Stimulated activated CD4-positive, alpha-beta T cell treated with anti-CD3 and anti-CD28 coated beads, Interleukin-1b, Interleukin-23, amount 100 ng/mL, for 4 hours (primary cell): ENCODE measurements at regions not wholly inside any gene's neighbourhood (a gene's known extent, or its start where the extent isn't known, plus 50 kb on each side); places are given as distances from the start of the nearest gene placed in this dataset.

Source experiments
- DNase-seq, 2 donors: peaks; one replicate each; pipeline ENCODE4 v3.0.0-alpha.2; 2020; ENCODE audit warnings: low read depth in 2 of 2

- DNase-seq: no peak
Measured at GRCh38 chr5:142475102-142475513, 150.3 kb upstream of the SPRY4 start.

GRCh38 chr5:142474431-142475094 is 149.7 kb upstream of the SPRY4 start:
- no peak for DNase-seq

- DNase-seq: no peak
Measured at GRCh38 chr5:142473038-142473437, 148.2 kb upstream of the SPRY4 start.

GRCh38 chr5:142472306-142472951 is 147.6 kb upstream of the SPRY4 start:
- peak; percentile 12 to 37 for DNase-seq

- DNase-seq: no peak
Measured at GRCh38 chr5:142466195-142466971, 141.6 kb upstream of the SPRY4 start.

GRCh38 chr5:142465476-142465875 is 140.7 kb upstream of the SPRY4 start:
- DNase-seq: no peak

- no peak for DNase-seq
Measured at GRCh38 chr5:142463904-142464303, 139.1 kb upstream of the SPRY4 start.

- no peak for DNase-seq
Measured at GRCh38 chr5:142461028-142461590, 136.3 kb upstream of the SPRY4 start.

GRCh38 chr5:142459209-142459608 is 134.4 kb upstream of the SPRY4 start:
- DNase-seq: no peak

- no peak for DNase-seq
Measured at GRCh38 chr5:142455856-142456255, 131.0 kb upstream of the SPRY4 start.

GRCh38 chr5:142453932-142454331 is 129.1 kb upstream of the SPRY4 start:
- DNase-seq: no peak

- DNase-seq: no peak
Measured at GRCh38 chr5:142450419-142450818, 125.6 kb upstream of the SPRY4 start.

- DNase-seq: no peak
Measured at GRCh38 chr5:142447887-142448286, 123.1 kb upstream of the SPRY4 start.

GRCh38 chr5:142446960-142447279 is 122.1 kb upstream of the SPRY4 start:
- DNase-seq: no peak

GRCh38 chr5:142446131-142446959 is 121.5 kb upstream of the SPRY4 start:
- no peak for DNase-seq

- DNase-seq: no peak
Measured at GRCh38 chr5:142445266-142445665, 120.4 kb upstream of the SPRY4 start.

GRCh38 chr5:142441616-142442015 is 116.8 kb upstream of the SPRY4 start:
- DNase-seq: no peak

- DNase-seq: no peak
Measured at GRCh38 chr5:142439207-142439860, 114.5 kb upstream of the SPRY4 start.

GRCh38 chr5:142438573-142438972 is 113.8 kb upstream of the SPRY4 start:
- DNase-seq: no peak

GRCh38 chr5:142437563-142437962 is 112.7 kb upstream of the SPRY4 start:
- no peak for DNase-seq

GRCh38 chr5:142435410-142436115 is 110.7 kb upstream of the SPRY4 start:
- no peak for DNase-seq
